ENCODE measurements at regions not wholly inside any gene's neighbourhood (a gene's known extent, or its start where the extent isn't known, plus 50 kb on each side); places are given as distances from the start of the nearest gene placed in this dataset.
"Not testable (repeated sequence)": the region's sequence is repeated elsewhere in the genome, so short reads cannot be mapped to it uniquely, and the experiment has no call there.

DNA sequence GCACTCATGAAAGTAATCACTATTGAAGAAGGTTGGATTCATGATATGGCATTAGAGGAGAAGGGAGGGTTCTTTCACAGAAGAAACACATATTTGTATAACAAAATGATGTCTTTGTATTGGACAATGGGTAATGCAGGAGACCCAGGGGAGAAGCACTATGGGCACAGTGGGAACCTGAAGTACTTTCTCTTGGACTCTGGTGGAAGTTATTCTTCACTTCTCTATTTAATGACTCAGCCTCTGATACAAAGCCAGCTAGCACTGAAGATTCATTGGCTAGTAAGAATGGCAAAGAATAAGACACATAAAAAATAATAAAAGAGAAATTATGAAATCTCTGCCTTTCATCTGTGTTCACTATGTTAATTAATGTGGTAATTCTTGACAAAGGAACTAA is 149.9 kb upstream of the PRR16 start:
- Histone ChIP-seq H3K27me3 (ENCODE audit: control insufficient read depth in 1 of 2, insufficient read depth in 2 of 2, low read length in 2 of 2) (no peaks in the 10 kb centered on the region), H3K36me3 (ENCODE audit: control insufficient read depth in 1 of 2, insufficient read depth in 2 of 2, low read length in 2 of 2) (no peaks in the 10 kb centered on the region), H3K27ac (ENCODE audit: low read depth, low read length) (no peak overlapping the region), H3K4me3 (ENCODE audit: low read depth in 1 of 2, low read length in 2 of 2) (no peak overlapping the region), H3K9me3 (ENCODE audit: control insufficient read depth in 1 of 2, low read length in 2 of 2) (no peaks in the 10 kb centered on the region), H3K9ac (ENCODE audit: low read depth in 1 of 2, low read length in 2 of 2) (no peak overlapping the region), H3K4me1 (ENCODE audit: control insufficient read depth in 1 of 2, insufficient read depth in 2 of 2, low read length in 2 of 2) (no peaks in the 10 kb centered on the region)

DNA sequence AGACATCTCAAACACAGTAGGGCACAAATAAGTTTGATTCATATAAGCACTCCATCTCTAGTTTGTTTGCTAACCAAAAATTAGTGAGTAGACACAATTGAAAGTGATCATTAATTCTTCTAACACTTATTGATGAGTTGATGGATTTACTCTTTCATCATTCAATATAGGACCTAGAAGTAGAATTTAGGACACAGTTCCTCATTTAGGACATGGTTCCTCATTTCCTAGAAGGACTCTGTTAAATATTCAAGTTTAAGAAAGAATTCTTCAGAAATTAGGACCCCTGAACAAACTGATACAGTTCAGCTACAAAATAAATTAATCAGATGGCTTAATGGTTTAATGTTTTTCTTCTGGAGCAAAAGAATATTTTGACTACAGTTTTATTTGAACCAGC is 143.5 kb upstream of the PRR16 start:
- Histone ChIP-seq H3K9me3 (ENCODE audit: control insufficient read depth in 1 of 2, low read length in 2 of 2) (no peaks in the 10 kb centered on the region), H3K9ac (ENCODE audit: low read depth in 1 of 2, low read length in 2 of 2) (no peak overlapping the region), H3K27me3 (ENCODE audit: control insufficient read depth in 1 of 2, insufficient read depth in 2 of 2, low read length in 2 of 2) (no peaks in the 10 kb centered on the region), H3K36me3 (ENCODE audit: control insufficient read depth in 1 of 2, insufficient read depth in 2 of 2, low read length in 2 of 2) (no peaks in the 10 kb centered on the region), H3K4me3 (ENCODE audit: low read depth in 1 of 2, low read length in 2 of 2) (no peak overlapping the region), H3K4me1 (ENCODE audit: control insufficient read depth in 1 of 2, insufficient read depth in 2 of 2, low read length in 2 of 2) (no peaks in the 10 kb centered on the region), H3K27ac (ENCODE audit: low read depth, low read length) (no peak overlapping the region)

DNA sequence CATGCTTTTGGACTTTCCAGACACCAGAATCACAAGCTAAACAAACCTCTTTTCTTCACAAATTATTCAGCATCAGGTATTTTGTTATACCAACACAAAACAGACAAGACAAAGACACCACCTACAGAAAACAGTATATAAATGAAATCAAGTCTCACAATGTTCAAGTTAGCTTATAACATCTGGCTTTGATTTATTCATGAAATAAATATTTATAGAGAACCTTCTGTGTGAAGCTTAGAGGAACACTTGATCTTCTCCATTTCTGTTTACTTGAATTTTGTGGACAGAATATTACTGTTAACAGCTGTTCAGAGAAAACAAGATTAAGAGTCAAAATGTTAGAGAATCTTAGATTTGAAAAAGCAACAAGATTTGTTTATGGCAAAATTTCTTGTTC is 137.4 kb upstream of the PRR16 start:
- H3K4me3 ChIP-seq (ENCODE audit: low read depth in 1 of 2, low read length in 2 of 2) = no peak overlapping the region
- no peaks in the 10 kb centered on the region for H3K36me3 ChIP-seq (ENCODE audit: control insufficient read depth in 1 of 2, insufficient read depth in 2 of 2, low read length in 2 of 2)
- H3K27ac ChIP-seq (ENCODE audit: low read depth, low read length) = no peak overlapping the region
- no peaks in the 10 kb centered on the region for H3K27me3 ChIP-seq (ENCODE audit: control insufficient read depth in 1 of 2, insufficient read depth in 2 of 2, low read length in 2 of 2)
- no peaks in the 10 kb centered on the region for H3K4me1 ChIP-seq (ENCODE audit: control insufficient read depth in 1 of 2, insufficient read depth in 2 of 2, low read length in 2 of 2)
- H3K9me3 ChIP-seq (ENCODE audit: control insufficient read depth in 1 of 2, low read length in 2 of 2) = no peaks in the 10 kb centered on the region
- H3K9ac ChIP-seq (ENCODE audit: low read depth in 1 of 2, low read length in 2 of 2) = no peak overlapping the region

DNA sequence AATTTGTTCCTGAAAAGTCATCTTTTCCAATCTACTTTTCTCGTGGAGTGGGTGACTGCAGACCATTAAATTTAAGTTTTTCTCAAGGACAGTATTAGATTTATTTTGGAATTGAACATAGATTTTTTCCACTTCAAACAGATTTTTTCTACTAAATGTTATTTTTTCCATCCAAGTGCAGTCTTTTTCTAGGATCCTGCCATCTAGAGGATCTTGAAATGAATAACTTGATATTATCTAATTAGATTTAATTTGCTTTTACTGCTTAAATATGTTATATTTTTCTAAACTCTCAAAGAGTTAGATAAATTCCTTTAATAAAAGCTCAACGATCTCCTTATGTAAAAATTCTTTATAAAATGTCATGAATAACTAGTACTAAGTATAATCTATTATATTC is 136.9 kb upstream of the PRR16 start:
- Histone ChIP-seq H3K4me1 (ENCODE audit: control insufficient read depth in 1 of 2, insufficient read depth in 2 of 2, low read length in 2 of 2) (no peaks in the 10 kb centered on the region), H3K27ac (ENCODE audit: low read depth, low read length) (no peak overlapping the region), H3K36me3 (ENCODE audit: control insufficient read depth in 1 of 2, insufficient read depth in 2 of 2, low read length in 2 of 2) (no peaks in the 10 kb centered on the region), H3K9me3 (ENCODE audit: control insufficient read depth in 1 of 2, low read length in 2 of 2) (no peaks in the 10 kb centered on the region), H3K4me3 (ENCODE audit: low read depth in 1 of 2, low read length in 2 of 2) (no peak overlapping the region), H3K9ac (ENCODE audit: low read depth in 1 of 2, low read length in 2 of 2) (no peak overlapping the region), H3K27me3 (ENCODE audit: control insufficient read depth in 1 of 2, insufficient read depth in 2 of 2, low read length in 2 of 2) (no peaks in the 10 kb centered on the region)

- Histone ChIP-seq H3K4me3 (ENCODE audit: low read depth in 1 of 2, low read length in 2 of 2) (no peak overlapping the region), H3K9me3 (ENCODE audit: control insufficient read depth in 1 of 2, low read length in 2 of 2) (no peaks in the 10 kb centered on the region), H3K27ac (ENCODE audit: low read depth, low read length) (no peak overlapping the region), H3K27me3 (ENCODE audit: control insufficient read depth in 1 of 2, insufficient read depth in 2 of 2, low read length in 2 of 2) (no peaks in the 10 kb centered on the region), H3K36me3 (ENCODE audit: control insufficient read depth in 1 of 2, insufficient read depth in 2 of 2, low read length in 2 of 2) (no peaks in the 10 kb centered on the region), H3K4me1 (ENCODE audit: control insufficient read depth in 1 of 2, insufficient read depth in 2 of 2, low read length in 2 of 2) (no peaks in the 10 kb centered on the region), H3K9ac (ENCODE audit: low read depth in 1 of 2, low read length in 2 of 2) (no peak overlapping the region)
These were observed 135.0 kb upstream of the PRR16 start for GRCh38 chr5:120329095-120329494.

DNA sequence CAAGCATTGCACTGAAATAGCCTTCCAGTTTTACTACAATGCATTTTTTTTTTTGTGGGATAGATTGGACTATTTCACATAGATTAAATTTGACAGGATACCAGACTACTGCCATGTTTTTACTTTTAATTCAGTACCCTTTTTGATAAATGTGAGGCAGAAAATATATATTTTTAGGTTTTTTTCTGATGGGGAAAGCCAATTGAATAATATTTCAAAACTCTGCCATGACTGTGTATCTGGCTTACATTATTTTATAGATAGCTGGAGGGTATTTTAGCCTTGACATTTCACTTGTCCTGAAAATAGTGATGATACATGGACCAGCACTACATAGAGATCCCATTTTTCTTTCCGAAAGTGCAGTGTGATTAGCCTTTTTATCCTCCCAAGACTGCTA is 133.5 kb upstream of the PRR16 start:
- no peaks in the 10 kb centered on the region for H3K4me1 ChIP-seq (ENCODE audit: control insufficient read depth in 1 of 2, insufficient read depth in 2 of 2, low read length in 2 of 2)
- no peaks in the 10 kb centered on the region for H3K36me3 ChIP-seq (ENCODE audit: control insufficient read depth in 1 of 2, insufficient read depth in 2 of 2, low read length in 2 of 2)
- H3K4me3 ChIP-seq (ENCODE audit: low read depth in 1 of 2, low read length in 2 of 2) = no peak overlapping the region

DNA sequence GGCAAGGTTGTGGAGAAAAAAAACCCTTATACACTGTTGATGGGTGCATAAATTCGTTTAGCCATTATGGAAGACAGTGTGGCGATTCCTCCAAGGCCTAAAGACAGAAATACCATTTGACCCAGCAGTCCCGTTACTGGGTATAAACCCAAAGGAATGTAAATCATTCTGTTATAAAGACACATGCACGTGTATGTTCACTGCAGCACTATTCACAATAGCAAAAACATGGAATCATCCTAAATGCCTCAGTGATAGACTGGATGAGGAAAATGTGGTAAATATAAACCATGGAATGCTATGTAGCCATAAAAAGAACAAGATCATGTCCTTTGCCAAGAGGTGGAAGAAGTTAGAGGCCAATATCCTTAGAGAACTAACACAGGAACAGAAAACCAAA is 119.9 kb upstream of the PRR16 start:
- no peak overlapping the region for H3K9ac ChIP-seq (ENCODE audit: low read depth in 1 of 2, low read length in 2 of 2)
- H3K4me1 ChIP-seq (ENCODE audit: control insufficient read depth in 1 of 2, insufficient read depth in 2 of 2, low read length in 2 of 2) = no peaks in the 10 kb centered on the region
- H3K27ac ChIP-seq (ENCODE audit: low read depth, low read length) = no peak overlapping the region
- no peaks in the 10 kb centered on the region for H3K36me3 ChIP-seq (ENCODE audit: control insufficient read depth in 1 of 2, insufficient read depth in 2 of 2, low read length in 2 of 2)
- H3K9me3 ChIP-seq (ENCODE audit: control insufficient read depth in 1 of 2, low read length in 2 of 2) = no peaks in the 10 kb centered on the region
- H3K27me3 ChIP-seq (ENCODE audit: control insufficient read depth in 1 of 2, insufficient read depth in 2 of 2, low read length in 2 of 2) = no peaks in the 10 kb centered on the region
- H3K4me3 ChIP-seq (ENCODE audit: low read depth in 1 of 2, low read length in 2 of 2) = no peak overlapping the region

More for the DNA sequence above, 133.5 kb upstream of the PRR16 start:
- Histone ChIP-seq H3K9ac (ENCODE audit: low read depth in 1 of 2, low read length in 2 of 2) (no peak overlapping the region), H3K9me3 (ENCODE audit: control insufficient read depth in 1 of 2, low read length in 2 of 2) (no peaks in the 10 kb centered on the region), H3K27ac (ENCODE audit: low read depth, low read length) (no peak overlapping the region), H3K27me3 (ENCODE audit: control insufficient read depth in 1 of 2, insufficient read depth in 2 of 2, low read length in 2 of 2) (no peaks in the 10 kb centered on the region)

DNA sequence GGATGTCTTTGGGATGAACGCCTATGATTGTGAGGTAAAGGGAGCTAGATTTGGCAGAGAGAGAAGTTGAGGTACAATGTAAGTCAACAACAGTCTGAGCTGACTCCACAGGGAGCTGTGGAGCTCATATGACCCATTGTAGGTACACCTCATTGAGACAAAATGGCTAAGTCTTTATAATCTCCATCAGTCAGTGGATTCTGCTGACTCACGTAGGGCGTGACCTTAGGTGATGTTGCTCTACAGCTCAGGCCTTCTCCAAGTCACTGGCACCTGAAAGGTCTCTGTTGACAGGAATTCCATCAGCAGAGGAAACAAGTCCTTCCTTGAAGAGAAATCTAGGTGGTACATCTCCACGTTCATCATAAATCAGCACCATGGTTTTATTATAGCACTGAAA is 118.2 kb upstream of the PRR16 start:
- Histone ChIP-seq H3K9ac (ENCODE audit: low read depth in 1 of 2, low read length in 2 of 2) (no peak overlapping the region), H3K27ac (ENCODE audit: low read depth, low read length) (no peak overlapping the region), H3K4me3 (ENCODE audit: low read depth in 1 of 2, low read length in 2 of 2) (no peak overlapping the region), H3K36me3 (ENCODE audit: control insufficient read depth in 1 of 2, insufficient read depth in 2 of 2, low read length in 2 of 2) (no peaks in the 10 kb centered on the region), H3K27me3 (ENCODE audit: control insufficient read depth in 1 of 2, insufficient read depth in 2 of 2, low read length in 2 of 2) (no peaks in the 10 kb centered on the region), H3K9me3 (ENCODE audit: control insufficient read depth in 1 of 2, low read length in 2 of 2) (peaks cover 0 to 3% of the 10 kb centered on the region in 2 donors), H3K4me1 (ENCODE audit: control insufficient read depth in 1 of 2, insufficient read depth in 2 of 2, low read length in 2 of 2) (no peaks in the 10 kb centered on the region)

DNA sequence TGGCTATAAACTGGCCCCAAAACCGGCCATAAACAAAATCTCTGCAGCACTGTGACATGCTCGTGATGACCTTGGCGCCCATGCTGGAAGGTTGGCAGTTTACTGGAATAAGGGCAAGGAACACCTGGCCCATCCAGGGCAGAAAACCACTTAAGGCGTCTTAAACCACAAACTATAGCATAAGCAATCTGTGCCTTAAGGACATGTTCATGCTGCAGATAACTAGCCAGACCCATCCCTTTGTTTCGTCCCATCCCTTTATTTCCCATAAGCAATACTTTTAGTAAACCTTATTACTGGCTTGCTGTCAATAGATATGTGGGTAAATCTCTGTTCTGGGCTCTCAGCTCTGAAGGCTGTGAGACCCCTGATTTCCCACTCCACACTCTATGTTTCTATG is 113.0 kb upstream of the PRR16 start:
- not testable (repeated sequence) for H3K27me3 ChIP-seq (ENCODE audit: control insufficient read depth in 1 of 2, insufficient read depth in 2 of 2, low read length in 2 of 2)

DNA sequence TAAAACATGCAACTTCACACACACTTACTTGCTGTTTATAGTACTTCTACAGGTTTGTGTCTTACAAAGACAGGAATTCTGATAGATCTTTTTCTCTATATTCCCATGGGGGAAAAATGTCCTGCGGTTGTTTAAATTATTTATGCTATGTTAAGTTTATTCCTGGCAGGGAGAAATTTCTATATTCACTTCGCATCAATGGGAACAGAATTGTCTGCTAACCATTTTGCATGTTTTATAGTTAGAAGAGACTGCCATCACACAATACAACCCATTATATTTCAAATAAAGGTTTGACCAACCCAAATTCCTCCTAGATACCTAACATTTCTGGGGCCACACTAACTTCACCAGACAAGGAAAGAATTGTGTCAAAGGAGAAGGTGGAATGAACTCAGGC is 110.0 kb upstream of the PRR16 start:
- H3K27me3 ChIP-seq (ENCODE audit: control insufficient read depth in 1 of 2, insufficient read depth in 2 of 2, low read length in 2 of 2) = no peaks in the 10 kb centered on the region
- H3K27ac ChIP-seq (ENCODE audit: low read depth, low read length) = no peak overlapping the region
- H3K4me1 ChIP-seq (ENCODE audit: control insufficient read depth in 1 of 2, insufficient read depth in 2 of 2, low read length in 2 of 2) = no peaks in the 10 kb centered on the region
- H3K36me3 ChIP-seq (ENCODE audit: control insufficient read depth in 1 of 2, insufficient read depth in 2 of 2, low read length in 2 of 2) = no peaks in the 10 kb centered on the region
- peaks cover 0 to 11% of the 10 kb centered on the region in 2 donors for H3K9me3 ChIP-seq (ENCODE audit: control insufficient read depth in 1 of 2, low read length in 2 of 2)
- H3K4me3 ChIP-seq (ENCODE audit: low read depth in 1 of 2, low read length in 2 of 2) = no peak overlapping the region
- no peak overlapping the region for H3K9ac ChIP-seq (ENCODE audit: low read depth in 1 of 2, low read length in 2 of 2)

More for the DNA sequence above, 113.0 kb upstream of the PRR16 start:
- H3K4me1 ChIP-seq (ENCODE audit: control insufficient read depth in 1 of 2, insufficient read depth in 2 of 2, low read length in 2 of 2); H3K27ac ChIP-seq (ENCODE audit: low read depth, low read length); H3K36me3 ChIP-seq (ENCODE audit: control insufficient read depth in 1 of 2, insufficient read depth in 2 of 2, low read length in 2 of 2); H3K4me3 ChIP-seq (ENCODE audit: low read depth in 1 of 2, low read length in 2 of 2); H3K9ac ChIP-seq (ENCODE audit: low read depth in 1 of 2, low read length in 2 of 2): not testable (repeated sequence)
- H3K9me3 ChIP-seq (ENCODE audit: control insufficient read depth in 1 of 2, low read length in 2 of 2) = peaks cover 0 to 11% of the 10 kb centered on the region in 2 donors

GRCh38 chr5:120358949-120359348 is 105.2 kb upstream of the PRR16 start:
- Histone ChIP-seq H3K4me1 (ENCODE audit: control insufficient read depth in 1 of 2, insufficient read depth in 2 of 2, low read length in 2 of 2) (no peaks in the 10 kb centered on the region), H3K27me3 (ENCODE audit: control insufficient read depth in 1 of 2, insufficient read depth in 2 of 2, low read length in 2 of 2) (no peaks in the 10 kb centered on the region), H3K9ac (ENCODE audit: low read depth in 1 of 2, low read length in 2 of 2) (no peak overlapping the region), H3K4me3 (ENCODE audit: low read depth in 1 of 2, low read length in 2 of 2) (no peak overlapping the region), H3K36me3 (ENCODE audit: control insufficient read depth in 1 of 2, insufficient read depth in 2 of 2, low read length in 2 of 2) (no peaks in the 10 kb centered on the region), H3K9me3 (ENCODE audit: control insufficient read depth in 1 of 2, low read length in 2 of 2) (no peaks in the 10 kb centered on the region), H3K27ac (ENCODE audit: low read depth, low read length) (no peak overlapping the region)
